Peyer's patch (tissue), 4 donors: ENCODE measurements at regions not wholly inside any gene's neighbourhood (a gene's known extent, or its start where the extent isn't known, plus 50 kb on each side); places are given as distances from the start of the nearest gene placed in this dataset.

Experiments used
- DNase-seq, 3 donors: peaks; one replicate each; pipeline ENCODE4 v3.0.0-alpha.2; 2017 to 2019
- H3K27ac ChIP-seq, 4 donors: fragments of 200-600 bp; sonication (generic); one replicate each; pipeline ENCODE4 v1.5.1; 2016 to 2019
- H3K27me3 ChIP-seq, 2 donors: fragments of 200-600 bp; sonication (generic); one replicate each; pipeline ENCODE4 v1.5.1; 2019
- H3K36me3 ChIP-seq, 3 donors: fragments of 200-600 bp; sonication (generic); one replicate each; pipeline ENCODE4 v1.5.1; 2016 to 2019
- H3K4me1 ChIP-seq, 4 donors: fragments of 200-600 bp; sonication (generic); one replicate each; pipeline ENCODE4 v1.5.1; 2016 to 2019
- H3K4me3 ChIP-seq, 4 donors: fragments of 200-600 bp; sonication (generic); 1 replicate in 3 of 4; 2 replicates in 1 of 4; pipeline ENCODE4 v1.5.1; 2016 to 2019; ENCODE audit warnings: mild to moderate bottlenecking in 1 of 4
- H3K9me3 ChIP-seq, 4 donors: fragments of 200-600 bp; sonication (generic); one replicate each; pipeline ENCODE4 v1.5.1; 2016 to 2019; ENCODE audit warnings: mild to moderate bottlenecking in 1 of 4
- CTCF ChIP-seq, 6 experiments: fragments of 450-650 bp in 4 of 6; fragments of 200-600 bp in 2 of 6; sonication (generic) in 1 of 6; IDR thresholded peaks; one replicate each; pipeline ENCODE4 v1.5.1; 2017 to 2019; ENCODE audit warnings: antibody characterized with exemption in 6 of 6, mild to moderate bottlenecking in 3 of 6, moderate library complexity in 1 of 6
- POLR2A ChIP-seq, 2 donors: fragments of 450-650 bp; IDR thresholded peaks; one replicate each; pipeline ENCODE4 v1.5.1; 2017; ENCODE audit warnings: antibody characterized with exemption in 2 of 2, mild to moderate bottlenecking in 2 of 2, moderate library complexity in 2 of 2

GRCh38 chr15:67908756-67909155 lies 68.9 kb upstream of the RNU6-1 start:
- TF ChIP-seq POLR2A (IDR thresholded peaks at IDR 0.05), result no peak
- TF ChIP-seq CTCF (IDR thresholded peaks at IDR 0.05), result no peak
- Histone ChIP-seq H3K36me3 (no peaks in the 10 kb centered on the region), H3K4me3 (no peak overlapping the region), H3K27me3 (no peaks in the 10 kb centered on the region), H3K4me1 (no peaks in the 10 kb centered on the region), H3K9me3 (peaks cover 0 to 6% (median 2%) of the 10 kb centered on the region in 4 donors), H3K27ac (no peak overlapping the region)
- no peak for DNase-seq

- Histone ChIP-seq H3K27me3 (no peaks in the 10 kb centered on the region), H3K27ac (no peak overlapping the region), H3K36me3 (no peaks in the 10 kb centered on the region), H3K9me3 (peaks cover 0 to 6% (median 2%) of the 10 kb centered on the region in 4 donors), H3K4me3 (no peak overlapping the region), H3K4me1 (peaks cover 0 to 23% (median 0%) of the 10 kb centered on the region in 4 donors)
- DNase-seq, result no peak
- TF ChIP-seq CTCF (IDR thresholded peaks at IDR 0.05), result no peak
- no peak for TF ChIP-seq POLR2A (IDR thresholded peaks at IDR 0.05)
Observed at GRCh38 chr15:67911727-67912126, 71.9 kb upstream of the RNU6-1 start.

- Histone ChIP-seq H3K4me3 (no peak overlapping the region), H3K36me3 (no peaks in the 10 kb centered on the region), H3K4me1 (peaks cover 0 to 29% (median 0%) of the 10 kb centered on the region in 4 donors), H3K9me3 (peaks cover 0 to 6% (median 2%) of the 10 kb centered on the region in 4 donors), H3K27ac (peak overlapping the region in 1 of 4 donors; percentile 77), H3K27me3 (no peaks in the 10 kb centered on the region)
- no peak for DNase-seq
- TF ChIP-seq CTCF (IDR thresholded peaks at IDR 0.05) (no peak), POLR2A (IDR thresholded peaks at IDR 0.05) (no peak)
Observed at GRCh38 chr15:67914028-67914427, 74.2 kb upstream of the RNU6-1 start.

- H3K9me3 ChIP-seq, result peaks cover 0 to 3% (median under 1%) of the 10 kb centered on the region in 4 donors
- DNase-seq, result peak in 2 of 3 donors; percentile 53 to 57
- TF ChIP-seq POLR2A (IDR thresholded peaks at IDR 0.05), result no peak
- TF ChIP-seq CTCF (IDR thresholded peaks at IDR 0.05), result no peak
- H3K36me3 ChIP-seq, result no peaks in the 10 kb centered on the region
- H3K4me3 ChIP-seq, result no peak overlapping the region
- peaks cover 0 to 29% (median 0%) of the 10 kb centered on the region in 4 donors for H3K4me1 ChIP-seq
- H3K27me3 ChIP-seq, result no peaks in the 10 kb centered on the region
- peak overlapping the region; percentile 37 to 77 (median 58) for H3K27ac ChIP-seq
Observed at GRCh38 chr15:67914537-67915460, 75.0 kb upstream of the RNU6-1 start.

- peak in 2 of 3 donors; percentile 61 to 75 for DNase-seq
- Histone ChIP-seq H3K27ac (peak overlapping the region; percentile 37 to 77 (median 58)), H3K9me3 (no peaks in the 10 kb centered on the region), H3K4me1 (peaks cover 0 to 29% (median 0%) of the 10 kb centered on the region in 4 donors), H3K27me3 (no peaks in the 10 kb centered on the region), H3K36me3 (no peaks in the 10 kb centered on the region), H3K4me3 (no peak overlapping the region)
- TF ChIP-seq POLR2A (IDR thresholded peaks at IDR 0.05) (no peak), CTCF (IDR thresholded peaks at IDR 0.05) (no peak)
Observed at GRCh38 chr15:67915461-67916374, 75.9 kb upstream of the RNU6-1 start.
